Calu3 (cell line): ENCODE measurements at regions not wholly inside any gene's neighbourhood (a gene's known extent, or its start where the extent isn't known, plus 50 kb on each side); places are given as distances from the start of the nearest gene placed in this dataset.

Experiments used
- BruUV-seq: library from RNA; stranded (reverse); fragments of 400-500 nt; replicated peaks from 2 replicates; lab custom pipeline; 2021; lab: Mats Ljungman, UMichigan
- CTCF ChIA-PET: fragments of 300-600 bp; sonication (Branson Sonifier 250); formaldehyde crosslinking; loops from one replicate; lab custom pipeline; 2022; ENCODE audit warnings: antibody characterized with exemption; lab: Charles Lee
- DNase-seq: peaks from one replicate; pipeline ENCODE4 v3.0.0; 2022
- H3K27ac Mint-ChIP-seq: one replicate; pipeline ENCODE4 v1.8.0; 2022; ENCODE audit warnings: mixed read lengths; ENCODE audit not compliant: unreplicated experiment
- H3K27me3 Mint-ChIP-seq: one replicate; pipeline ENCODE4 v1.8.0; 2022; ENCODE audit warnings: mixed read lengths; ENCODE audit not compliant: unreplicated experiment
- H3K36me3 Mint-ChIP-seq: one replicate; pipeline ENCODE4 v1.8.0; 2022; ENCODE audit warnings: mild to moderate bottlenecking, moderate library complexity, mixed read lengths; ENCODE audit not compliant: insufficient read depth, unreplicated experiment
- H3K4me1 Mint-ChIP-seq: one replicate; pipeline ENCODE4 v1.8.0; 2022; ENCODE audit warnings: mild to moderate bottlenecking, low read depth, mixed read lengths; ENCODE audit not compliant: unreplicated experiment
- H3K4me3 Mint-ChIP-seq: one replicate; pipeline ENCODE4 v1.8.0; 2022; ENCODE audit warnings: mild to moderate bottlenecking, low read depth, moderate library complexity, mixed read lengths; ENCODE audit not compliant: unreplicated experiment
- H3K9me3 Mint-ChIP-seq: one replicate; pipeline ENCODE4 v1.8.0; 2022; ENCODE audit warnings: low read depth, mixed read lengths; ENCODE audit not compliant: unreplicated experiment
- intact Hi-C: fragments of 100-400 bp; cut with micrococcal nuclease; formaldehyde crosslinking; loops from one replicate; pipeline ENCODE4 v1.10.0; 2022; ENCODE audit not compliant: unreplicated experiment
- TF ChIP-seq, protein P1 (sequence below): fragments of 200-600 bp; IDR thresholded peaks from one replicate; pipeline ENCODE4 v1.8.0; 2022; ENCODE audit warnings: antibody characterized with exemption; ENCODE audit not compliant: unreplicated experiment

DNA sequence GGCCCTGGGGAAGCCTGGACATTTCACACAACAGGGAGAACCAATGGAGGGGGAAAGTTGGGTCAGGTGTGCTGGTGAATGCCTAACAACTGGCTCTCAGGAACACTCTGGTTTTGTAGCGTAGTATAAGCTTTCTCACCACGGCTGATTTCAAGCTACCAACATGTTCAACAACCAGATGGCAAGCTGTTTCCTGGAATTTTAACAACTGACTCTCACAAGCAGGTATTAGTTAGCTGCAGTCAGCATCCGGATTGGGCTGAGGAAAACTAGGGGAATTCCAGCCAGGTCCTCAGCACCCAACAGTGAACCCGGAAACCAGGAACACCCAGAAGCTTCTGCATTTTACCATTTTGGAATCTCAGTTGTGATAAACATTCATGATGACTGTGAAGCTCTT lies 162.3 kb upstream of the CAMK1G start:
- Mint-ChIP-seq H3K27me3 (no peaks in the 10 kb centered on the region), H3K4me1 (peaks cover 24% of the 10 kb centered on the region), H3K9me3 (no peaks in the 10 kb centered on the region), H3K36me3 (peaks cover 3% of the 10 kb centered on the region), H3K4me3 (no peak overlapping the region), H3K27ac (peak overlapping the region; percentile 32)
- intact Hi-C loops = no loop called here
- CTCF ChIA-PET = interaction anchor here (1.1 to 1.4 kb wide), 3 partner anchors 14 to 45 kb away, joined by 4 to 7 read pairs (median 7); no protein-coding TSS in a partner anchor
- TF ChIP-seq, protein P1, sequence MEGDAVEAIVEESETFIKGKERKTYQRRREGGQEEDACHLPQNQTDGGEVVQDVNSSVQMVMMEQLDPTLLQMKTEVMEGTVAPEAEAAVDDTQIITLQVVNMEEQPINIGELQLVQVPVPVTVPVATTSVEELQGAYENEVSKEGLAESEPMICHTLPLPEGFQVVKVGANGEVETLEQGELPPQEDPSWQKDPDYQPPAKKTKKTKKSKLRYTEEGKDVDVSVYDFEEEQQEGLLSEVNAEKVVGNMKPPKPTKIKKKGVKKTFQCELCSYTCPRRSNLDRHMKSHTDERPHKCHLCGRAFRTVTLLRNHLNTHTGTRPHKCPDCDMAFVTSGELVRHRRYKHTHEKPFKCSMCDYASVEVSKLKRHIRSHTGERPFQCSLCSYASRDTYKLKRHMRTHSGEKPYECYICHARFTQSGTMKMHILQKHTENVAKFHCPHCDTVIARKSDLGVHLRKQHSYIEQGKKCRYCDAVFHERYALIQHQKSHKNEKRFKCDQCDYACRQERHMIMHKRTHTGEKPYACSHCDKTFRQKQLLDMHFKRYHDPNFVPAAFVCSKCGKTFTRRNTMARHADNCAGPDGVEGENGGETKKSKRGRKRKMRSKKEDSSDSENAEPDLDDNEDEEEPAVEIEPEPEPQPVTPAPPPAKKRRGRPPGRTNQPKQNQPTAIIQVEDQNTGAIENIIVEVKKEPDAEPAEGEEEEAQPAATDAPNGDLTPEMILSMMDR = no peak
- DNase-seq = peak; percentile 44
- BruUV-seq = no TSS peak

DNA sequence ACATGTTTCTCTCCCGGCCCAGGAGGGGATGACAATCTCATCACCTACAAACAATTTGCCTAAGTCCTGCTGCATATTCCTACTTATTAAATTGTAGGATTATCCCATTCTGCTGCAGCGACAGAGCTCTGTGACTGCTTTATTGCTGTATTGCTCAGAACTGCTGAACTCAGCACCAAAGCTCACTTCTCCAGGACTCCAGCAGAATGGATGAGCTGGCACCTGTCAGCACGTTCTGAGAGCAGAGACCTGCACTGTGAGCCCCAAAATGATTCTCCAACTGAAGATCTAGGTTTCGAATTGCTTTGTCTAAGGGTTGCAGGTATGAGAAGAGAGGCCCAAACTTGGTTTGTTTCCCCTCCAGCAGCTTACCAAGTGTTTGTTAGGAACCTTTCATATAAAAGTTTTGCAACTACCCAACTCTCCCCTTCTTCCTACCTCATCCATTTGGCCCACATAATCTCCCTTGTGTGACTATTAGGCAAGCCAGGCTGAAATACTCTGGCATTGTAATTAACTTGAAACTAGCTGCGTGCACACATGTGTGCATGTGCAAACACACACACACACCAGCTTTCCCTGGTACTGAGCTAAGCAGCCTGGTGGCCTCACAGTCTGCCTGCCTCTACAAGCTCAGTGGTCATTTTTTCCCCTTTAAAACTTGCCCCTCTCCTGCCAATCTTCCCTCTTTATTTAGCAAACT lies 161.4 kb upstream of the CAMK1G start:
- DNase-seq = no peak
- CTCF ChIA-PET = interaction anchor here (1.1 to 1.4 kb wide), 3 partner anchors 13 to 46 kb away, joined by 4 to 7 read pairs (median 7); no protein-coding TSS in a partner anchor
- no peak overlapping the region for H3K4me3 Mint-ChIP-seq
- no peaks in the 10 kb centered on the region for H3K9me3 Mint-ChIP-seq
- peaks cover 24% of the 10 kb centered on the region for H3K4me1 Mint-ChIP-seq
- peaks cover 3% of the 10 kb centered on the region for H3K36me3 Mint-ChIP-seq
- H3K27me3 Mint-ChIP-seq = no peaks in the 10 kb centered on the region
- TF ChIP-seq, protein P1 = no peak
- no TSS peak for BruUV-seq
- intact Hi-C loops = no loop called here
- no peak overlapping the region for H3K27ac Mint-ChIP-seq

DNA sequence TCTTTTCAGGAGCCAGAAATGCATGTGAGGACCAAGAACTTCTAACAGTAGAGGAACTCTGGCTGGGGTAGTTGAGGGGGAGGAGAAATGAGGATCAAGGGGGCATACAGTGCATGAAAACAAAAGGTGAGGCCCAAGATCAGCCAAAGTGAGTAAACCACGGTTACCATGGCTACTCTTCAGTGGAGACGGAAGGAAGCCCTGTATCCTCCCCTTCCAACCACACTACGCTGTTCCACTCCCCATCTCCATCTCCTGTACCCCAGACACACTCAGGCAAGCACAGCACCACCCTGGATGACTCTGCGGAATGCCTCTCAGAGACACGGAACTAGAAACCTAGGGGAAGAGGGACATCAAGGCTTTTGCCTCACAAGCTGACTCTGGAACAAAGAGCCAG lies 157.6 kb upstream of the CAMK1G start:
- intact Hi-C loops = no loop called here
- no peaks in the 10 kb centered on the region for H3K9me3 Mint-ChIP-seq
- BruUV-seq = no TSS peak

DNA sequence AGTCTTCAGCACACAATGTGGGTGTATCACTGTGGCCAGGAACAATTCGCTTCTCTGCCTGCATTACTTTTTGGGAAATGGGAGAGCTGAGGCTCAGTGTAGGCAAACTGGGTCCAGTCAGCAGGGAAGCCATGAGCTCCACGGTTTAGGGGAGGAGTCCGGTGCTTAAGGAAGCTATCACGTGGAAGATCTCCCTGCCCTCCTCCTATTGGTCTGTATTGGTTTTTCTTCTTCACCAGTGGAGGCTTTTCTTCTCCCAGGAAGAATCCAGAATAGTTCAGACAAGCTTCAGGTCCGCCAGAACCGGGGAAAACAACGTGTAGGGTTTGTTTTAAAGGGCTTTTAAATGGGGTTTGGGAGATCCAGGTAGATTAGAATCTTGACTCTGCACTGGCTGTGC lies 156.2 kb upstream of the CAMK1G start:
- Mint-ChIP-seq H3K9me3 (no peaks in the 10 kb centered on the region), H3K4me1 (peaks cover 15% of the 10 kb centered on the region), H3K27ac (no peak overlapping the region), H3K4me3 (no peak overlapping the region), H3K27me3 (no peaks in the 10 kb centered on the region), H3K36me3 (peaks cover 2% of the 10 kb centered on the region)
- intact Hi-C loops = no loop called here
- DNase-seq = no peak
- CTCF ChIA-PET = no interaction called here
- TF ChIP-seq, protein P1 = no peak
- no TSS peak for BruUV-seq

More for the DNA sequence above, 157.6 kb upstream of the CAMK1G start:
- TF ChIP-seq, protein P1 = no peak
- no peak for DNase-seq
- CTCF ChIA-PET = no interaction called here
- Mint-ChIP-seq H3K27me3 (no peaks in the 10 kb centered on the region), H3K27ac (no peak overlapping the region), H3K4me1 (peaks cover 28% of the 10 kb centered on the region), H3K4me3 (no peak overlapping the region), H3K36me3 (peaks cover 3% of the 10 kb centered on the region)
